ENCODE measurements at regions not wholly inside any gene's neighbourhood (a gene's known extent, or its start where the extent isn't known, plus 50 kb on each side); places are given as distances from the start of the nearest gene placed in this dataset.

DNA sequence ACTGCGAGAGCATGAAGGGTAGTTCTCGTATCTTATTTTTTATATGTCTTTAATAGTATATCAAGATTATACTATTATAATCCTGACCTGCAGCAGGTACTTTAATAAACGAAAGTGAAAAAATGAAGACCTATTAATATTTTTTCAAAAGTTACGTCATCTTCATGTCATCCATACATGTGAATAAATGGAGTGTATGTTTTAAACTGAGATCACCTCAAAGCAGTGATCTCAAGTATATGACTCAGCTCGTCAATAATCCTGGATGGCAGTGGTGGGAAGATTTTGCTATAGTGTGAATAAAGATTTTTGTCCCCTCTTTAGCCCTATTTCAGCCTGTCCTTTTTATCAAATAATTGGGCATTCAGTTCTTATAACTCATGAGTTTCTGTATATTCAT lies 166.3 kb upstream of the FBXO11 start:
- H3K4me3 ChIP-seq (ENCODE audit: low read depth, low read length): no peak overlapping the region
- DNase-seq (ENCODE audit: low read depth): no peak
- TF ChIP-seq, protein P1, sequence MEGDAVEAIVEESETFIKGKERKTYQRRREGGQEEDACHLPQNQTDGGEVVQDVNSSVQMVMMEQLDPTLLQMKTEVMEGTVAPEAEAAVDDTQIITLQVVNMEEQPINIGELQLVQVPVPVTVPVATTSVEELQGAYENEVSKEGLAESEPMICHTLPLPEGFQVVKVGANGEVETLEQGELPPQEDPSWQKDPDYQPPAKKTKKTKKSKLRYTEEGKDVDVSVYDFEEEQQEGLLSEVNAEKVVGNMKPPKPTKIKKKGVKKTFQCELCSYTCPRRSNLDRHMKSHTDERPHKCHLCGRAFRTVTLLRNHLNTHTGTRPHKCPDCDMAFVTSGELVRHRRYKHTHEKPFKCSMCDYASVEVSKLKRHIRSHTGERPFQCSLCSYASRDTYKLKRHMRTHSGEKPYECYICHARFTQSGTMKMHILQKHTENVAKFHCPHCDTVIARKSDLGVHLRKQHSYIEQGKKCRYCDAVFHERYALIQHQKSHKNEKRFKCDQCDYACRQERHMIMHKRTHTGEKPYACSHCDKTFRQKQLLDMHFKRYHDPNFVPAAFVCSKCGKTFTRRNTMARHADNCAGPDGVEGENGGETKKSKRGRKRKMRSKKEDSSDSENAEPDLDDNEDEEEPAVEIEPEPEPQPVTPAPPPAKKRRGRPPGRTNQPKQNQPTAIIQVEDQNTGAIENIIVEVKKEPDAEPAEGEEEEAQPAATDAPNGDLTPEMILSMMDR (IDR thresholded peaks at IDR 0.05; ENCODE audit: insufficient read depth, low read depth, low read length): no peak

DNA sequence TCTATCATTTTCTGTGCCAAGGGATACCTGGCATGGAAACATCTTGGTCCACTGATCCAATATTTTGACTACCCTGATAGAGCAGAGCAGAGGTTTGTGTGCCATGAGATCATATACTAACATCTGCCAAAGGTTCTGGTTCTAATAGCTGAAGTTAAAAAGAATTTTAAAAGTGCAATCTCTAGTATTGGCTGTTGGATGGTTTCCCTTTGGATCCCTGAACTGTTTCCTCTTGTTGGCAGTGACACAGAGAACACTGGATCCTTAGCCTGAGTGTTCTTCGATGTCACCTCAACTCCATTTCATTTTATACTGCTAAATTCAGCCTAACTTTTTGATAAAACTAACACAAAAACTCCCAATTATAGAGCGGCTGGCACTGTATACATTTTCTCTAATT lies 169.3 kb upstream of the FBXO11 start:
- TF ChIP-seq, protein P1 (IDR thresholded peaks at IDR 0.05; ENCODE audit: insufficient read depth, low read depth, low read length): no peak
- no peak for DNase-seq (ENCODE audit: low read depth)
- no peak overlapping the region for H3K4me3 ChIP-seq (ENCODE audit: low read depth, low read length)

DNA sequence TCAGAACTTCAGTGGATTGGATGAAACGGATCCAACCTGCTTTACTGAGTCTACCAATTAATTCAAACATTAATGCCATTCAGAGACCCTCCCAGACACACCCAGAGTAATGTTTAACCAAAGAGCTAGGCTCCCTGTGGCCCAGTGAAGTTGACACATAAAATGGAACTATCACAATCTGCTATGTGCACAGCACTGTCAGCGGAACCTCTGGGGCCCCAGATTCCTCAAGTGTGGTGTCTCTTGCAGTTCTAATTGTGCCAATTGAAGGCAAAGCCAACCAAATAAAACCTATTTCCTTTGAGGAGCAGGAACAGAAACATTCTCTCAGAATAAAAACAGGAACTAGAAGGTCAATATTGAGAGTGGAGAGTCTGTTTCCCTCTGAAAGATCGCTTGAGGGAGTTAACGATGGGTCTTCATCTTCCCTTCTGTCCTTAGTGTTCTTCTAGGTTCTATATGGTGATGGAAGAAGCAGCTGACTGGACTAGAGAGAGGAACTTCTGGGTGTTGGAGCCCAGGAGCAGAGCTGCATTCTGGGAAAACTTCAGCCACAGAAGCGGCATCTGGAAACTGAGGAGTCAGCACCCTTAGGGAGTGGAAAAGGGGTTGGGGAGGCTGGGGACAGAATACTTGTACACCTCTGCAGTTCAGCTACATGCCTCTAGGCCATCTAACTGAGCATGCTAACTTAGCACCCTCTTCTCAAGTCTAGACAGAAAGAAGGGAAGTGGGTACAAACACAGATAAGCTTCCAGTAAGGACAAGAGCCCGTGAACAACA lies 174.4 kb upstream of the FBXO11 start:
- no peak overlapping the region for H3K4me3 ChIP-seq (ENCODE audit: low read depth, low read length)
- DNase-seq (ENCODE audit: low read depth): no peak
- TF ChIP-seq, protein P1 (IDR thresholded peaks at IDR 0.05; ENCODE audit: insufficient read depth, low read depth, low read length): no peak

DNA sequence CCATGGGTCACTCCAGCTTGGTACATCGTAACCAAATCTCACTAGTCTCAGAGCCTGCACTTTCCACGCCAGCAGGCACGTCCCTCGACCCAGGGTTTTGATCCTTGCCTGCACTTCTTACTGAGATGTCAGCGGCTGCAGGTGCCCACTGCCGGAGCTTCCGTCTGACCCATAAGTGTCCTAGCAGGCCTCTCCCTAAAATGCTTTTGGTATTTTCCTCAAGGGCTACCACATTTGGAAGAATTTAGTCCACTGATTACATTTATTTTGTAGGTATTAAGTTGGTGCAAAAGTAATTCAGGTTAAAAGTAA lies 175.0 kb upstream of the FBXO11 start:
- DNase-seq (ENCODE audit: low read depth): no peak
- H3K4me3 ChIP-seq (ENCODE audit: low read depth, low read length): no peak overlapping the region
- TF ChIP-seq, protein P1 (IDR thresholded peaks at IDR 0.05; ENCODE audit: insufficient read depth, low read depth, low read length): no peak

DNA sequence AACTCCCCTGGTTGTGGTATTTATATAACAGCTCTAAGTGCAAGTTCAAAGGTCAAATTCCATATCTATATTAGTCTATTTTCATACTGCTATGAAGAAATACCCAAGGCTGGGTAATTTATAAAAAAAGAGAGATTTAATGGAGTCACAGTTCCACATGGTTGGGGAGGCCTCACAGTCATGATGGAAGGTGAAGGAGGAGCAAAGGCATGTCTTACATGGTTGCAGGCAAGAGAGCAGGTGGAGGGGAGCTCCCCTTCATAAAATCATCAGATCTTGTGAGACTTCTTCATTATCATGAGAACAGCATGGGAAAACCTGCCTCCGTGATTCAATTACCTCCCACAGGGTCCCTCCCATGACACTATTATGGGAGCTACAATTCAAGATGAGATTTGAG lies 179.6 kb upstream of the FBXO11 start:
- no peak overlapping the region for H3K4me3 ChIP-seq (ENCODE audit: low read depth, low read length)
- DNase-seq (ENCODE audit: low read depth): no peak
- TF ChIP-seq, protein P1 (IDR thresholded peaks at IDR 0.05; ENCODE audit: insufficient read depth, low read depth, low read length): no peak

DNA sequence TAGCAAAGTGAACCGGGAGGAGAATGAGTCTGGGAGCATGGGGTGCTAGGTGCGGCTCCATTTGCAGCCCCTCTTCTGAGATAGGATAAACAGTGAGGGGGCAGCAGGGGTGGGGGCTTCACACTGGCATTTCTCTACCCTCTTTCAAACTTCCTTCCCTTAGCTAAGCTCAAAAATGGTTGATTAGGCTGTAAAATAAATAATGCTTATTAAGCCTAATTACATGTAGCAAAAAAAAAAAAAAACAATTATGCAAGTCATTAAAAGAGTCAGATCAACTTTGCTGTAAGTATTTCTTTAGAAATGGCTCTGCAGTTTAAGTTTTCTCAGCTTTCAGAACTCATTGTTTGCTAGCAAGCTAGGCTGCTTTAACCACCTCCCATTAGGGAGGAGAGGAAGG lies 182.7 kb upstream of the FBXO11 start:
- DNase-seq (ENCODE audit: low read depth): no peak
- TF ChIP-seq, protein P1 (IDR thresholded peaks at IDR 0.05; ENCODE audit: insufficient read depth, low read depth, low read length): no peak

DNA sequence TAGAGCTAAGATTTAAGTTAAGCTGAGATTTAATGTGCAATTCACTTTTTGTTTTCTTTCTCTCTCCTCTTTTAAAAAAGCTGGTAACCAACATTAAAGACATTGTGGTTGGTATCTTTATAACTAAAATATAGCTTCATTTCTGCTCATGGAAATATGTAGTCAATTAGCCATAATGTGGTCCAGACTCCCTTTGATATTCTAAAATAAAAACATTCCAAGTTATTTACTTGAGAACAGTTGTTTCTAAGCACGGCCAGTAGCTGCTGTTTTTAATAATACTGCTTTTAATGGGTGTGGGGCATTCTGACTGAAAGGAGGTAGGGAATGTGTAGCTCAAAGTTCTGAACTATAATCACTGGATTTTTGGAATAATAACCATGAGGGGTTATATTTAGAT lies 183.3 kb upstream of the FBXO11 start:
- TF ChIP-seq, protein P1 (IDR thresholded peaks at IDR 0.05; ENCODE audit: insufficient read depth, low read depth, low read length): no peak
- no peak for DNase-seq (ENCODE audit: low read depth)
- no peak overlapping the region for H3K4me3 ChIP-seq (ENCODE audit: low read depth, low read length)

More for the DNA sequence above, 182.7 kb upstream of the FBXO11 start:
- no peak overlapping the region for H3K4me3 ChIP-seq (ENCODE audit: low read depth, low read length)

All from fibroblast of villous mesenchyme (primary cell).